ENCODE measurements at regions not wholly inside any gene's neighbourhood (a gene's known extent, or its start where the extent isn't known, plus 50 kb on each side); places are given as distances from the start of the nearest gene placed in this dataset.

GRCh38 chr6:71187141-71187540, 101.5 kb upstream of the OGFRL1 start:
- TF ChIP-seq ZNF169 (tag by site-specific recombination; IDR thresholded peaks at IDR 0.05) (no peak), ZNF138 (tag by site-specific recombination; IDR thresholded peaks at IDR 0.05; ENCODE audit: borderline replicate concordance) (no peak), ZNF302 (tag by site-specific recombination; IDR thresholded peaks at IDR 0.05; ENCODE audit: low read depth) (no peak), BCL11B (tag by site-specific recombination; IDR thresholded peaks at IDR 0.05; ENCODE audit: low read depth) (no peak), ZNF558 (tag by site-specific recombination; IDR thresholded peaks at IDR 0.05) (no peak), SALL2 (tag by site-specific recombination; IDR thresholded peaks at IDR 0.05; ENCODE audit: borderline replicate concordance) (no peak), CTCF (tag by site-specific recombination; IDR thresholded peaks at IDR 0.05) (no peak), ZNF175 (tag by site-specific recombination; IDR thresholded peaks at IDR 0.05) (no peak), YY1 (tag by site-specific recombination; IDR thresholded peaks at IDR 0.05) (no peak), ZNF140 (tag by site-specific recombination; IDR thresholded peaks at IDR 0.05) (no peak), ZSCAN18 (tag by site-specific recombination; IDR thresholded peaks at IDR 0.05) (no peak)

All from HEK293 (cell line).